MM.1S (cell line): ENCODE measurements at regions not wholly inside any gene's neighbourhood (a gene's known extent, or its start where the extent isn't known, plus 50 kb on each side); places are given as distances from the start of the nearest gene placed in this dataset.

Experiments used
- CTCF ChIP-seq: fragments of 300-600 bp; sonication (generic); IDR thresholded peaks from 2 replicates; pipeline ENCODE4 v1.5.1; 2016; ENCODE audit warnings: antibody characterized with exemption, low read length, mixed read lengths
- EZH2 ChIP-seq: fragments of 300-600 bp; sonication (generic); optimal IDR thresholded peaks from 2 replicates; pipeline ENCODE3; 2017; ENCODE audit warnings: low read depth, mild to moderate bottlenecking, antibody characterized with exemption, low read length, mixed read lengths
- EZH2phosphoT487 ChIP-seq: fragments of 300-600 bp; sonication (generic); IDR thresholded peaks from 2 replicates; pipeline ENCODE4 v1.6.1; 2018; ENCODE audit warnings: antibody characterized with exemption, low read length

DNA sequence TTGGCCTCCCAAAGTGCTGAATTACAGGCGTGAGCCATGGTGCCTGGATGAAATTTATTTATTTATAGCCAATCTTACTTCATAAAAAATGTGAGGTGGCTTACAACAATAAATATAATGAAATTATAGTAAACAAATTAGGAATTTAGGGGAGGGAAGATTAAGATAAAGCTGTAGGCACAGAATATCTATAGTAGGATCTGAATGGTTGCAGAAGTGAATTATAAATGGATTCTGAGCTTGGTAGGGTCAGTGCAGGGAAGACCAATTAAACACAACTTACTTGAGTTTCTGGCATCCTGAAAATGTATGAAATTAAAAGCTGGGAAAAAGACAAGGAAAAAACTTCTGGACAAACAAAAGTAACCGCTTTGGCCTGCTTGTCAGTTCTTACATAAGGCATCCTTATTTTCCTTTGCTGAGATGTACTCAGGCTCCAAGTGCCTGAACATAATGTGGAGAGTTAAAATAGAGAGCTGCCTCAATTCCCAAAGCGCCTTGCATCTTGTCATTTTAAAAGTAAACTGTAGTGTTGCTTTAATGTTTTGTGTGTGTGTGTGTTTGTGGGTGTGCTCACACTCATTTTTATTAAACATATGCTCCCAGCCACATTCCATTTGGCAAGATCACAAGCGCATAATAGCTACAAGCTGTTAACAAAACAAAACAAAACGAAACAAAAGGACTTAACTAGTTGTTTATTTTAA, 247.3 kb downstream of the S1PR1 start:
- TF ChIP-seq EZH2phosphoT487 (no peak), CTCF (no peak), EZH2 (no peak)
